ENCODE measurements at regions not wholly inside any gene's neighbourhood (a gene's known extent, or its start where the extent isn't known, plus 50 kb on each side); places are given as distances from the start of the nearest gene placed in this dataset.
"Not testable (repeated sequence)": the region's sequence is repeated elsewhere in the genome, so short reads cannot be mapped to it uniquely, and the experiment has no call there.

GRCh38 chr3:18556001-18556408 is 130.9 kb upstream of the SATB1 start:
- TF ChIP-seq, protein P1, sequence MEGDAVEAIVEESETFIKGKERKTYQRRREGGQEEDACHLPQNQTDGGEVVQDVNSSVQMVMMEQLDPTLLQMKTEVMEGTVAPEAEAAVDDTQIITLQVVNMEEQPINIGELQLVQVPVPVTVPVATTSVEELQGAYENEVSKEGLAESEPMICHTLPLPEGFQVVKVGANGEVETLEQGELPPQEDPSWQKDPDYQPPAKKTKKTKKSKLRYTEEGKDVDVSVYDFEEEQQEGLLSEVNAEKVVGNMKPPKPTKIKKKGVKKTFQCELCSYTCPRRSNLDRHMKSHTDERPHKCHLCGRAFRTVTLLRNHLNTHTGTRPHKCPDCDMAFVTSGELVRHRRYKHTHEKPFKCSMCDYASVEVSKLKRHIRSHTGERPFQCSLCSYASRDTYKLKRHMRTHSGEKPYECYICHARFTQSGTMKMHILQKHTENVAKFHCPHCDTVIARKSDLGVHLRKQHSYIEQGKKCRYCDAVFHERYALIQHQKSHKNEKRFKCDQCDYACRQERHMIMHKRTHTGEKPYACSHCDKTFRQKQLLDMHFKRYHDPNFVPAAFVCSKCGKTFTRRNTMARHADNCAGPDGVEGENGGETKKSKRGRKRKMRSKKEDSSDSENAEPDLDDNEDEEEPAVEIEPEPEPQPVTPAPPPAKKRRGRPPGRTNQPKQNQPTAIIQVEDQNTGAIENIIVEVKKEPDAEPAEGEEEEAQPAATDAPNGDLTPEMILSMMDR (IDR thresholded peaks at IDR 0.05), result no peak
- no peaks in the 10 kb centered on the region for H3K36me3 Mint-ChIP-seq

DNA sequence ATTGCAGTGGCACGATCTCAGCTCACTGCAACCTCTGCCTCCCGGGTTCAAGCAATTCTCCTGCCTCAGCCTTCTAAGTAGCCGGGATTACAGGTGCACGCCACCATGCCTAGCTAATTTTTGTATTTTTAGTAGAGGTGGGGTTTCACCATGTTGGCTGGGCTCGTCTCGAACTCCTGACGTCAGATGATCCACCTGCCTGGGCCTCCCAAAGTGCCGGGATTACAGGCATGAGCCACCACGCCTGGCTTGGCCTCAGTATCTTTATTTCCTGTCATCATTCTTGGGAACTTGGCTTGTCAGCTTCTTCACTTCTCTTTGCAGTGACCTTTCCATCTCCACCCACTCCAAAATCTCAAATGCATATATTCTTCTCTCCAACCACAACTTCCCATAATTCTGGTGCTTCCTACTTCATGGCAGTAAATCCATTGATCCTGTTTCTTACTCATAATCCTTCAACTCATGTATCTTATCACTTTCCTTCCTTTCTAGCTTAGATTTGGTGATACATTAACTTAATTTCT is 127.5 kb upstream of the SATB1 start:
- H3K9me3 ChIP-seq (replicated peaks in 1 of 2; ENCODE audit: control insufficient read depth in 1 of 2, insufficient read depth in 1 of 2, low read length in 2 of 2); H2AFZ ChIP-seq (ENCODE audit: insufficient read depth, low read depth, low read length, poor library complexity, severe bottlenecking); H3K27ac ChIP-seq (ENCODE audit: low read depth in 1 of 2, low read length in 2 of 2); H3K4me3 ChIP-seq (replicated peaks in 1 of 3; ENCODE audit: low read depth in 2 of 3, low read length in 3 of 3); H4K20me1 ChIP-seq (ENCODE audit: insufficient read depth, low read length); H3K4me3 Mint-ChIP-seq; H3K27ac Mint-ChIP-seq; H3K27me3 Mint-ChIP-seq (ENCODE audit: low read depth in 3 of 3); H3K4me2 ChIP-seq (replicated peaks; ENCODE audit: extremely low read depth, low read length, poor library complexity, severe bottlenecking); H3K4me1 Mint-ChIP-seq; H3K9ac ChIP-seq (ENCODE audit: insufficient read depth, low read length, poor library complexity, severe bottlenecking); H3K36me3 Mint-ChIP-seq; H3K79me2 ChIP-seq (ENCODE audit: insufficient read depth, low read length); H3K36me3 ChIP-seq (replicated peaks in 1 of 2; ENCODE audit: control insufficient read depth in 1 of 2, insufficient read depth in 2 of 2, low read length in 2 of 2); H3K4me1 ChIP-seq (ENCODE audit: control insufficient read depth in 1 of 2, insufficient read depth in 2 of 2, low read length in 2 of 2); DNase-seq; H3K27me3 ChIP-seq (ENCODE audit: control insufficient read depth in 2 of 2, insufficient read depth in 2 of 2, low read length in 2 of 2); H3K9me3 Mint-ChIP-seq: not testable (repeated sequence)
- 97% methylated on average over 9 of the region's 9 CpGs for WGBS (ENCODE audit: insufficient coverage)
- intact Hi-C loops (cut with micrococcal nuclease), result loop anchor here in 1 of 2 donors (5.0 kb wide), 1 partner anchor 220 kb away; no protein-coding TSS in a partner anchor

More at GRCh38 chr3:18556001-18556408, 130.9 kb upstream of the SATB1 start:
- Histone ChIP-seq H3K9me3 (replicated peaks in 1 of 2; ENCODE audit: control insufficient read depth in 1 of 2, insufficient read depth in 1 of 2, low read length in 2 of 2) (no peaks in the 10 kb centered on the region), H3K4me2 (replicated peaks; ENCODE audit: extremely low read depth, low read length, poor library complexity, severe bottlenecking) (no peak overlapping the region), H4K20me1 (ENCODE audit: insufficient read depth, low read length) (no peaks in the 10 kb centered on the region), H2AFZ (ENCODE audit: insufficient read depth, low read depth, low read length, poor library complexity, severe bottlenecking) (no peak overlapping the region), H3K4me3 (replicated peaks in 1 of 3; ENCODE audit: low read depth in 2 of 3, low read length in 3 of 3) (no peak overlapping the region), H3K4me1 (ENCODE audit: control insufficient read depth in 1 of 2, insufficient read depth in 2 of 2, low read length in 2 of 2) (no peaks in the 10 kb centered on the region), H3K36me3 (replicated peaks in 1 of 2; ENCODE audit: control insufficient read depth in 1 of 2, insufficient read depth in 2 of 2, low read length in 2 of 2) (no peaks in the 10 kb centered on the region), H3K27ac (ENCODE audit: low read depth in 1 of 2, low read length in 2 of 2) (no peak overlapping the region), H3K27me3 (ENCODE audit: control insufficient read depth in 2 of 2, insufficient read depth in 2 of 2, low read length in 2 of 2) (no peaks in the 10 kb centered on the region), H3K79me2 (ENCODE audit: insufficient read depth, low read length) (no peaks in the 10 kb centered on the region), H3K9ac (ENCODE audit: insufficient read depth, low read length, poor library complexity, severe bottlenecking) (no peak overlapping the region)
- Mint-ChIP-seq H3K4me3 (no peak overlapping the region), H3K4me1 (peaks cover 8% of the 10 kb centered on the region), H3K9me3 (no peaks in the 10 kb centered on the region), H3K27ac (no peak overlapping the region), H3K27me3 (ENCODE audit: low read depth in 3 of 3) (peaks cover 0 to 2% (median 1%) of the 10 kb centered on the region in 3 donors)
- 100% methylated on average over 3 of the region's 3 CpGs for WGBS (ENCODE audit: insufficient coverage)
- intact Hi-C loops (cut with micrococcal nuclease), result no loop called here
- no peak for DNase-seq
